Liver (tissue), 3 donors: ENCODE measurements at regions not wholly inside any gene's neighbourhood (a gene's known extent, or its start where the extent isn't known, plus 50 kb on each side); places are given as distances from the start of the nearest gene placed in this dataset.

Experiments
- GABPA ChIP-seq, 2 donors: IDR thresholded peaks in 1 of 2; conservative IDR thresholded peaks in 1 of 2; 2 replicates each; pipeline ENCODE4 v1.6.1; 2016; ENCODE audit warnings: antibody characterized with exemption in 2 of 2, mild to moderate bottlenecking in 1 of 2, moderate library complexity in 1 of 2
- HNF4G ChIP-seq: IDR thresholded peaks from 2 replicates; pipeline ENCODE4 v1.6.1; 2016; ENCODE audit warnings: antibody characterized with exemption
- RAD21 ChIP-seq, 2 donors: IDR thresholded peaks; 2 replicates each; pipeline ENCODE4 v1.6.1; 2016; ENCODE audit warnings: antibody characterized with exemption in 2 of 2, mild to moderate bottlenecking in 2 of 2
- REST ChIP-seq: IDR thresholded peaks from 2 replicates; pipeline ENCODE4 v1.6.1; 2016; ENCODE audit warnings: antibody characterized with exemption, mild to moderate bottlenecking
- TAF1 ChIP-seq: conservative IDR thresholded peaks from 2 replicates; pipeline ENCODE4 v1.6.1; 2016; ENCODE audit warnings: antibody characterized with exemption, mild to moderate bottlenecking
- YY1 ChIP-seq: IDR thresholded peaks from 2 replicates; pipeline ENCODE4 v1.6.1; 2016; ENCODE audit warnings: antibody characterized with exemption, mild to moderate bottlenecking
- TF ChIP-seq, protein P1 (sequence below): fragments of 150-350 bp; IDR thresholded peaks from 2 replicates; pipeline ENCODE4 v1.5.1; 2017; ENCODE audit warnings: improper control_type of control experiment, low read depth, low read length; ENCODE audit not compliant: missing input control
- TF ChIP-seq, protein P2 (sequence below): IDR thresholded peaks from 2 replicates; pipeline ENCODE4 v1.6.1; 2016; ENCODE audit warnings: antibody characterized with exemption
- TF ChIP-seq, protein P3 (sequence below): IDR thresholded peaks from 2 replicates; pipeline ENCODE4 v1.6.1; 2016; ENCODE audit warnings: antibody characterized with exemption
- donor health status: healthy.
- donor health status: healthy.

GRCh38 chr16:29107299-29107698 is 122.4 kb downstream of the LAT start:
- TF ChIP-seq, protein P1, sequence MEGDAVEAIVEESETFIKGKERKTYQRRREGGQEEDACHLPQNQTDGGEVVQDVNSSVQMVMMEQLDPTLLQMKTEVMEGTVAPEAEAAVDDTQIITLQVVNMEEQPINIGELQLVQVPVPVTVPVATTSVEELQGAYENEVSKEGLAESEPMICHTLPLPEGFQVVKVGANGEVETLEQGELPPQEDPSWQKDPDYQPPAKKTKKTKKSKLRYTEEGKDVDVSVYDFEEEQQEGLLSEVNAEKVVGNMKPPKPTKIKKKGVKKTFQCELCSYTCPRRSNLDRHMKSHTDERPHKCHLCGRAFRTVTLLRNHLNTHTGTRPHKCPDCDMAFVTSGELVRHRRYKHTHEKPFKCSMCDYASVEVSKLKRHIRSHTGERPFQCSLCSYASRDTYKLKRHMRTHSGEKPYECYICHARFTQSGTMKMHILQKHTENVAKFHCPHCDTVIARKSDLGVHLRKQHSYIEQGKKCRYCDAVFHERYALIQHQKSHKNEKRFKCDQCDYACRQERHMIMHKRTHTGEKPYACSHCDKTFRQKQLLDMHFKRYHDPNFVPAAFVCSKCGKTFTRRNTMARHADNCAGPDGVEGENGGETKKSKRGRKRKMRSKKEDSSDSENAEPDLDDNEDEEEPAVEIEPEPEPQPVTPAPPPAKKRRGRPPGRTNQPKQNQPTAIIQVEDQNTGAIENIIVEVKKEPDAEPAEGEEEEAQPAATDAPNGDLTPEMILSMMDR = no peak
- TF ChIP-seq, protein P2, sequence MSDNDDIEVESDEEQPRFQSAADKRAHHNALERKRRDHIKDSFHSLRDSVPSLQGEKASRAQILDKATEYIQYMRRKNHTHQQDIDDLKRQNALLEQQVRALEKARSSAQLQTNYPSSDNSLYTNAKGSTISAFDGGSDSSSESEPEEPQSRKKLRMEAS = no peak
- TF ChIP-seq HNF4G = no peak
- TF ChIP-seq TAF1 = no peak
- no peak for TF ChIP-seq GABPA (IDR thresholded peaks at IDR 0.05 in 1 of 2, conservative IDR thresholded peaks at IDR 0.05 in 1 of 2)
- TF ChIP-seq REST = no peak
- no peak for TF ChIP-seq YY1
- TF ChIP-seq, protein P3, sequence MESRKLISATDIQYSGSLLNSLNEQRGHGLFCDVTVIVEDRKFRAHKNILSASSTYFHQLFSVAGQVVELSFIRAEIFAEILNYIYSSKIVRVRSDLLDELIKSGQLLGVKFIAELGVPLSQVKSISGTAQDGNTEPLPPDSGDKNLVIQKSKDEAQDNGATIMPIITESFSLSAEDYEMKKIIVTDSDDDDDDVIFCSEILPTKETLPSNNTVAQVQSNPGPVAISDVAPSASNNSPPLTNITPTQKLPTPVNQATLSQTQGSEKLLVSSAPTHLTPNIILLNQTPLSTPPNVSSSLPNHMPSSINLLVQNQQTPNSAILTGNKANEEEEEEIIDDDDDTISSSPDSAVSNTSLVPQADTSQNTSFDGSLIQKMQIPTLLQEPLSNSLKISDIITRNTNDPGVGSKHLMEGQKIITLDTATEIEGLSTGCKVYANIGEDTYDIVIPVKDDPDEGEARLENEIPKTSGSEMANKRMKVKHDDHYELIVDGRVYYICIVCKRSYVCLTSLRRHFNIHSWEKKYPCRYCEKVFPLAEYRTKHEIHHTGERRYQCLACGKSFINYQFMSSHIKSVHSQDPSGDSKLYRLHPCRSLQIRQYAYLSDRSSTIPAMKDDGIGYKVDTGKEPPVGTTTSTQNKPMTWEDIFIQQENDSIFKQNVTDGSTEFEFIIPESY = no peak
- TF ChIP-seq RAD21 (IDR thresholded peaks at IDR 0.05) = peak in 1 of 2 donors; percentile 3
